AG04450 (cell line): ENCODE measurements at regions not wholly inside any gene's neighbourhood (a gene's known extent, or its start where the extent isn't known, plus 50 kb on each side); places are given as distances from the start of the nearest gene placed in this dataset.
A peak's percentile ranks its signal among the peaks of the same experiment; 100 is the strongest.

ENCODE experiments used
- CTCF ChIA-PET: fragments of 300-600, 350-600 bp; formaldehyde crosslinking; extraction: SDS; loops from one replicate; lab custom pipeline; 2022; ENCODE audit warnings: antibody characterized with exemption, inconsistent platforms; lab: Charles Lee
- POLR2A ChIA-PET: fragments of 350-600 bp; formaldehyde crosslinking; extraction: SDS; loops from one replicate; lab custom pipeline; 2021; ENCODE audit warnings: antibody characterized with exemption, inconsistent platforms; lab: Yijun Ruan, JAX
- DNase-seq: peaks from one replicate; pipeline ENCODE4 v3.0.0-alpha.2; 2011; ENCODE audit warnings: low read depth, low spot score
- H3K27ac ChIP-seq: one replicate; pipeline ENCODE4 v1.5.1; 2012; ENCODE audit warnings: low read depth, low read length, control low read depth
- H3K27me3 ChIP-seq: one replicate; pipeline ENCODE4 v1.6.0; 2012; ENCODE audit warnings: low read length; ENCODE audit not compliant: control insufficient read depth, insufficient read depth
- H3K4me3 ChIP-seq: 2 replicates; pipeline ENCODE4 v1.5.1; 2011; ENCODE audit warnings: mild to moderate bottlenecking, low read depth, low read length, control low read depth
- H3K9me3 ChIP-seq: 2 replicates; pipeline ENCODE4 v1.5.1; 2012; ENCODE audit warnings: low read length; ENCODE audit not compliant: control insufficient read depth, insufficient read depth
- TF ChIP-seq, protein P1 (sequence below): IDR thresholded peaks from 2 replicates; pipeline ENCODE4 v1.5.1; 2011; ENCODE audit warnings: low read depth, low read length, control low read depth, inconsistent platforms

DNA sequence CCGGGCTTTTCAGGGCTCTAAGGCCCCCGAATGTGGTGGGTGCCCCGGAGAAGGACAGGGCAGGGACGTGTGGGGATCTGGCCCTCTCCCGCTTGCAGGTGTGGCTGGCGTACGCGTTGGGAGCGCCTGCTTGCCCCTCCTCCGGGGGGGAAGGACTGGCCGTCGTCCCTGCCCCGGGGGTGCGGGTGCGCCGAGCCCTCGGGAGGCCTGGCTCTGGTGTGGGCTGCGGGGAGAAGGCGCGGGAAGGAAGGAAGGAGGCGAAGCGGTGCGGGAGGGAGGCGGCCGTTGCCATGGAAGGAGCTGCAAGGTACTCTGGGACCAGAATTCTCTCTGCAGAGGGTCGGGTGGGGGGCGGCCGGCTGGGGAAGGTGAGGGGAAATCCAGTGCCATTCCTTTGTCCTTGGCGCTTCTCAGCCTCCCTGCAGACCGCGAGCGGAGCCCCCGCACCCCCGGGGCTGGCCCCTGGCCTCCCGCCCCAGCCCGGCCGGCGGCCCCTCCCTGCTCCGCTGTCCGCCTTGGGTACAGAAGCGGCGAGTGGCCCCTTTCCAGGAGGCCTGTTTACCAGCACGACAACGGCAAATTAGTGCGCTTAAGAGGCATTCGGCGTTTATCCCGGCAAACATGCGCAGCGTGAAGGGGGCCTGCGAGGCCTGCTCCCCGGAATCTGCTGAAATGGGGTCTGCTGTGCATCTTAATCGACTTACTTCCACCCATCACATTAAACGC is 67.1 kb upstream of the UNC5A start:
- TF ChIP-seq, protein P1, sequence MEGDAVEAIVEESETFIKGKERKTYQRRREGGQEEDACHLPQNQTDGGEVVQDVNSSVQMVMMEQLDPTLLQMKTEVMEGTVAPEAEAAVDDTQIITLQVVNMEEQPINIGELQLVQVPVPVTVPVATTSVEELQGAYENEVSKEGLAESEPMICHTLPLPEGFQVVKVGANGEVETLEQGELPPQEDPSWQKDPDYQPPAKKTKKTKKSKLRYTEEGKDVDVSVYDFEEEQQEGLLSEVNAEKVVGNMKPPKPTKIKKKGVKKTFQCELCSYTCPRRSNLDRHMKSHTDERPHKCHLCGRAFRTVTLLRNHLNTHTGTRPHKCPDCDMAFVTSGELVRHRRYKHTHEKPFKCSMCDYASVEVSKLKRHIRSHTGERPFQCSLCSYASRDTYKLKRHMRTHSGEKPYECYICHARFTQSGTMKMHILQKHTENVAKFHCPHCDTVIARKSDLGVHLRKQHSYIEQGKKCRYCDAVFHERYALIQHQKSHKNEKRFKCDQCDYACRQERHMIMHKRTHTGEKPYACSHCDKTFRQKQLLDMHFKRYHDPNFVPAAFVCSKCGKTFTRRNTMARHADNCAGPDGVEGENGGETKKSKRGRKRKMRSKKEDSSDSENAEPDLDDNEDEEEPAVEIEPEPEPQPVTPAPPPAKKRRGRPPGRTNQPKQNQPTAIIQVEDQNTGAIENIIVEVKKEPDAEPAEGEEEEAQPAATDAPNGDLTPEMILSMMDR, result no peak
- H3K4me3 ChIP-seq, result no peak overlapping the region
- no peaks in the 10 kb centered on the region; the same call in 1 of the 2 replicates for H3K9me3 ChIP-seq
- H3K27ac ChIP-seq, result no peak overlapping the region
- peaks cover 78% of the 10 kb centered on the region for H3K27me3 ChIP-seq
- DNase-seq, result no peak
- ChIA-PET POLR2A (no interaction called here), CTCF (no interaction called here)

DNA sequence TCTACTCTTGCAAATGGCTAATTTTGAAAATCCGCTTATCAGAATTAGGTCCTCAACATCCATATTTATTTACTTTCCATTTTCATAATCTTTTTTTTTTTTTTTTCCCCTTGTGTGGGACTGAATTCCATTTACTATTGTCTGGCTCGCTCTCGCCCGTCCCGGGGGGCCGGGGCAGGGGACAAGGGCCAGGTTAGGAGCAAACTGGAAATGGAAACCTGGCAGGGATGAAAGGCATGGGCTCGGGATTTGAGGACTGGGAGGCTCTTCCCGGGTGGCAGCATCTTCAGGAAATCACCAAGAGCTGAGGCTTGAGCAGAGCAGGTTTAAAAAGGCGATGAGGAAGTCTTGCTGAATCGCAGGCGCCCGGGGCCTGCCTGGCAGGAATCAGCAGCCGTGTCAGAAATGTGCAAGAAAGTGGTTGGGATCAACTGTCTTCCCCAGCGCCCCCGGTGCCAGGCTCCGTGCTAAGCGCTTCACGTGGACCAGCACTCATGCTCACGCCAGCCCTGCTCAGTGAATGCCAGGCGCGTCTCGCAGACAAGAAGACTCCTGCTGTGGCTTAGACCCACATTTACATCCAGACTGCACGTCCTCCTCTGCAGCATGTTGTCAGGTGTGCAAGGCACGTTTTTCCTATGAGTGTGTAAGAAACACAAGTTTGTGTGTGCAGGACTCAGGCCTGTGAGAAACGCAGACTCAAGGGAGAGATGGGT is 66.3 kb upstream of the UNC5A start:
- no peak for DNase-seq
- CTCF ChIA-PET, result no interaction called here
- Histone ChIP-seq H3K9me3 (no peaks in the 10 kb centered on the region; the same call in 1 of the 2 replicates), H3K27ac (no peak overlapping the region), H3K27me3 (peaks cover 76% of the 10 kb centered on the region), H3K4me3 (no peak overlapping the region)
- POLR2A ChIA-PET, result no interaction called here
- TF ChIP-seq, protein P1, result no peak

DNA sequence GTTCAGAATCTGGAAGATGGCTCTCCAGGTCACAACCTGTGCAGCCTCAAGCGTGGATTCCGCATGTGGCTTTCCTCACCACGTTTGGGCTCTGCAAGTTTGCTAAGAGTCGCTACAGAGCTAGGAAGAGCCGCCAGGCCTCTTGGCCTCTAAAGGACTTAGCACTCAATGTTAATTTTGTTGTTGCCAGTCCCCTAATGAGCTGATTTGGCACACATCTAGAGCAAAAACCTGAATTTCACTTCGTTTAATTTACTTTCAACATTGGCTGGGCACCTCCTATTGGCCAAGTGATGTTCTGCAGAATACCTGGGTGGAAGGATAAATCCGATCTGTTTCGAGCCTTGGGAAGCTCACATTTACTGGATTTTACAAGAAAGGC is 65.8 kb upstream of the UNC5A start:
- DNase-seq, result no peak

DNA sequence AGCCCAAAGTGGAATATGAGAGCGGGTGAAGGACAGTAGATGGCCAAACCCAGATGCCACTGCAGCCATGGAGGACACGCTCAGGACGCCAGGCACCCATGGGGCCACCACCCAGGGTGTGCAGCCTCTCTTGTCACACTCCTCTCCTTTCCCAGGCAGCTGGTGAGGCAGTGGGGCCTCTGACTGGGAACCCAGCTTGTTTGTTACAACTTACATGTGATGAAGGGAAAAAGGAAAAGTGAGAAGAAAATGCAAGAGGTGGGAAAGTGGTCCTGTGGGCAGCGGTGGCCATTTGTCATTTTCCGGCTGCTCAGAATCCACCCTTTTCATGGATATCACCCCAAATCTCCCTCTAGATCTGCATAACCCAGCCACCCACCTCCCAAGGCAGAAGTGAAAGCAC is 62.7 kb upstream of the UNC5A start:
- TF ChIP-seq, protein P1, result no peak
- peaks cover 57% of the 10 kb centered on the region for H3K27me3 ChIP-seq
- DNase-seq, result no peak
- CTCF ChIA-PET, result no interaction called here
- no peak overlapping the region for H3K27ac ChIP-seq
- POLR2A ChIA-PET, result no interaction called here
- no peak overlapping the region for H3K4me3 ChIP-seq
- no peaks in the 10 kb centered on the region for H3K9me3 ChIP-seq

More for the DNA sequence above, 65.8 kb upstream of the UNC5A start:
- peaks cover 76% of the 10 kb centered on the region for H3K27me3 ChIP-seq
- no peak overlapping the region for H3K27ac ChIP-seq
- TF ChIP-seq, protein P1, result peak; percentile 33
- CTCF ChIA-PET, result interaction anchor here (0.5 kb wide), 1 partner anchor 283 kb away, joined by 3 read pairs; no protein-coding TSS in a partner anchor
- POLR2A ChIA-PET, result no interaction called here
- H3K4me3 ChIP-seq, result no peak overlapping the region
- H3K9me3 ChIP-seq, result no peaks in the 10 kb centered on the region; the same call in 1 of the 2 replicates
